Nephron progenitor cell (in vitro differentiated cells): ENCODE measurements at regions not wholly inside any gene's neighbourhood (a gene's known extent, or its start where the extent isn't known, plus 50 kb on each side); places are given as distances from the start of the nearest gene placed in this dataset.

Experiments
- DNase-seq: peaks from one replicate; pipeline ENCODE4 v3.0.0; 2021
- H3K27ac Mint-ChIP-seq: 2 replicates; pipeline ENCODE4 v1.8.0; 2021; ENCODE audit warnings: mild to moderate bottlenecking, moderate library complexity, mixed read lengths
- H3K27me3 Mint-ChIP-seq: 2 replicates; pipeline ENCODE4 v1.8.0; 2021; ENCODE audit warnings: mild to moderate bottlenecking, low read depth, mixed read lengths; ENCODE audit not compliant: poor library complexity
- H3K36me3 Mint-ChIP-seq: 2 replicates; pipeline ENCODE4 v1.8.0; 2021; ENCODE audit warnings: low read depth, mixed read lengths
- H3K4me1 Mint-ChIP-seq: 2 replicates; pipeline ENCODE4 v1.8.0; 2021; ENCODE audit warnings: mixed read lengths
- H3K4me3 Mint-ChIP-seq: 2 replicates; pipeline ENCODE4 v1.8.0; 2021; ENCODE audit warnings: mild to moderate bottlenecking, moderate library complexity, mixed read lengths
- H3K9me3 Mint-ChIP-seq: 2 replicates; pipeline ENCODE4 v1.8.0; 2021; ENCODE audit warnings: mild to moderate bottlenecking, moderate library complexity, mixed read lengths
- TF ChIP-seq, protein P1 (sequence below): fragments of 200-600 bp; sonication (generic); IDR thresholded peaks from 2 replicates; pipeline ENCODE4 v1.5.0; 2021; ENCODE audit warnings: antibody characterized with exemption

DNA sequence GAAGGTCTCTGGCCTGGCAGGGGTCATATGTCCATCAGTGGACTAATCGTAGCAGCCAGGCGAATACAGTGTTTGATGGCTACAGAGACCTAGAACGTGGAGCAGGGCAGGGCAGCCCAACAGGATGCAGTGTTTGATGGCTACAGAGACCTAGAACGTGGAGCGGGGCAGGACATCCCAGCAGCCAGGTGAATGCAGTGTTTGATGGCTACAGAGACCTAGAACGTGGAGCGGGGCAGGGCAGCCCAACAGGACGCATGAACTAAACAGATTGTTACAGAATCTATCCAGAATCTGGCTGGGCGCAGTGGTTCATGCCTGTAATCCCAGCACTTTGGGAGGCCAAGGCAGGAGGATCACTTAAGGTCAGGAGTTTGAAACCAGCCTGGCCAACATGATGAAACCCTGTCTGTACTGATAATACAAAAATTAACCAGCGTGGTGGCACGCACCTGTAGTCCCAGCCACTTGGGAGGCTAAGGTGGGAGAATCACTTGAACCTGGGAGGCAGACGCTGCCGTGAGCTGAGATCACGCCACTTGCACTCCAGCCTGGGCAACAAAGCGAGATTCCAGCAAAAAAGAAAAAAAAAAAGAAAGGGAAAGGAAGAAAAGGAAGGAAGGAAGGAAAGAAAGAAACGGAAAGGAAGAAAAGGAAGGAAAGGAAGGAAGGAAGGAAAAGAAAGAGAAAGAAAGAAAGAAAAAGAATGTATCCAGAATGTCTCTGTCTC is 65.2 kb upstream of the RPH3AL start:
- no peaks in the 10 kb centered on the region for H3K9me3 Mint-ChIP-seq
- DNase-seq: no peak
- TF ChIP-seq, protein P1, sequence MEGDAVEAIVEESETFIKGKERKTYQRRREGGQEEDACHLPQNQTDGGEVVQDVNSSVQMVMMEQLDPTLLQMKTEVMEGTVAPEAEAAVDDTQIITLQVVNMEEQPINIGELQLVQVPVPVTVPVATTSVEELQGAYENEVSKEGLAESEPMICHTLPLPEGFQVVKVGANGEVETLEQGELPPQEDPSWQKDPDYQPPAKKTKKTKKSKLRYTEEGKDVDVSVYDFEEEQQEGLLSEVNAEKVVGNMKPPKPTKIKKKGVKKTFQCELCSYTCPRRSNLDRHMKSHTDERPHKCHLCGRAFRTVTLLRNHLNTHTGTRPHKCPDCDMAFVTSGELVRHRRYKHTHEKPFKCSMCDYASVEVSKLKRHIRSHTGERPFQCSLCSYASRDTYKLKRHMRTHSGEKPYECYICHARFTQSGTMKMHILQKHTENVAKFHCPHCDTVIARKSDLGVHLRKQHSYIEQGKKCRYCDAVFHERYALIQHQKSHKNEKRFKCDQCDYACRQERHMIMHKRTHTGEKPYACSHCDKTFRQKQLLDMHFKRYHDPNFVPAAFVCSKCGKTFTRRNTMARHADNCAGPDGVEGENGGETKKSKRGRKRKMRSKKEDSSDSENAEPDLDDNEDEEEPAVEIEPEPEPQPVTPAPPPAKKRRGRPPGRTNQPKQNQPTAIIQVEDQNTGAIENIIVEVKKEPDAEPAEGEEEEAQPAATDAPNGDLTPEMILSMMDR: no peak
- no peak overlapping the region for H3K4me3 Mint-ChIP-seq
- peaks cover 13% of the 10 kb centered on the region for H3K4me1 Mint-ChIP-seq
- no peak overlapping the region for H3K27ac Mint-ChIP-seq
- peaks cover 9% of the 10 kb centered on the region for H3K27me3 Mint-ChIP-seq
- H3K36me3 Mint-ChIP-seq: peaks cover 9% of the 10 kb centered on the region

GRCh38 chr17:416293-417206 is 63.9 kb upstream of the RPH3AL start:
- peaks cover 15% of the 10 kb centered on the region for H3K4me1 Mint-ChIP-seq
- no peak for DNase-seq
- H3K9me3 Mint-ChIP-seq: no peaks in the 10 kb centered on the region
- peaks cover 9% of the 10 kb centered on the region for H3K36me3 Mint-ChIP-seq
- TF ChIP-seq, protein P1: no peak
- H3K27ac Mint-ChIP-seq: peak overlapping the region; percentile 55
- H3K27me3 Mint-ChIP-seq: peaks cover 9% of the 10 kb centered on the region
- H3K4me3 Mint-ChIP-seq: no peak overlapping the region

DNA sequence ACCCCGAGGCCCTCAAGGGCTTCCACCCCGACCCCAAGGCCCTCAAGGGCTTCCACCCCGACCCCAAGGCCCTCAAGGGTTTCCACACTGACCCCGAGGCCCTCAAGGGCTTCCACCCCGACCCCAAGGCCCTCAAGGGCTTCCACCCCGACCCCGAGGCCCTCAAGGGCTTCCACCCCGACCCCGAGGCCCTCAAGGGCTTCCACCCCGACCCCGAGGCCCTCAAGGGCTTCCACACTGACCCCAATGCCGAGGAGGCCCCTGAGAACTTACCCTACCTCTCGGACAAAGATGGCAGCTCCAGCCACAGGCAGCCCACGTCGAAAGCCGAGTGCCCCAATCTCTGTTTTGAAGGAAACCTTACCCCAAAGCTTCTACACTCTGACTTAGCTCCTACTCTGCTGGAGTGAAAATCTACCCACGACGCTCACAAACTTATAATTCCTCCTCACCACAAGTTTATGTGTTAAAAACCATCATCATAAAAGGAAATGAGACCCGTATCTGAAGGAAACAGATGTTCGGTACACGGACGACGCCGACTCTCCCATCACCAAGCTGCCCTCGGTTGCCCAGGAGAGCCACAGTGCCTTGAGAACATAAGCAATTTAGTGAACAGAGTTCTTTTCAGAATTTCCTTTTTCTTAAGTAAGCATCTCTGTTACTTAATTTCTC is 61.2 kb upstream of the RPH3AL start:
- H3K27me3 Mint-ChIP-seq: peaks cover 14% of the 10 kb centered on the region
- peak overlapping the region; percentile 17 for H3K27ac Mint-ChIP-seq
- TF ChIP-seq, protein P1: no peak
- H3K36me3 Mint-ChIP-seq: peaks cover 9% of the 10 kb centered on the region
- H3K4me1 Mint-ChIP-seq: peaks cover 35% of the 10 kb centered on the region
- no peak overlapping the region for H3K4me3 Mint-ChIP-seq
- DNase-seq: no peak
- peaks cover 6% of the 10 kb centered on the region for H3K9me3 Mint-ChIP-seq

DNA sequence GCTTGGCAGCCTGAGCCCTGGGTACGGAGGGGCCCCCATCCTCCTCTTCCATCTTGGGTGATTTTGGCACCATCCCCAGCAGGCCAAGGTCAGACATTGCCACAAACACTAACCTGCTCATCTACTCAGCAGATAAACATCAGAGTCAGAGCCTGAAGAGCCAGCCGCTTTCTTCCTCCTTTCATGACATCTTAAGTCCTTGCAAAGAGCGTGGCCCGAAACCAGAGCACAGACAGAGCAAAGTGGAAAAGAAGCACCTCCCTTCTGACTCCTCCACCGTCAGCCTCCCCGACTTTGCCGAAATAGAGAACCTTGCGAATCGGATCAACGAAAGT is 60.4 kb upstream of the RPH3AL start:
- Mint-ChIP-seq H3K4me3 (no peak overlapping the region), H3K9me3 (peaks cover 6% of the 10 kb centered on the region), H3K4me1 (peaks cover 36% of the 10 kb centered on the region), H3K27me3 (peaks cover 10% of the 10 kb centered on the region), H3K27ac (no peak overlapping the region), H3K36me3 (peaks cover 9% of the 10 kb centered on the region)
- no peak for DNase-seq
- TF ChIP-seq, protein P1: no peak

DNA sequence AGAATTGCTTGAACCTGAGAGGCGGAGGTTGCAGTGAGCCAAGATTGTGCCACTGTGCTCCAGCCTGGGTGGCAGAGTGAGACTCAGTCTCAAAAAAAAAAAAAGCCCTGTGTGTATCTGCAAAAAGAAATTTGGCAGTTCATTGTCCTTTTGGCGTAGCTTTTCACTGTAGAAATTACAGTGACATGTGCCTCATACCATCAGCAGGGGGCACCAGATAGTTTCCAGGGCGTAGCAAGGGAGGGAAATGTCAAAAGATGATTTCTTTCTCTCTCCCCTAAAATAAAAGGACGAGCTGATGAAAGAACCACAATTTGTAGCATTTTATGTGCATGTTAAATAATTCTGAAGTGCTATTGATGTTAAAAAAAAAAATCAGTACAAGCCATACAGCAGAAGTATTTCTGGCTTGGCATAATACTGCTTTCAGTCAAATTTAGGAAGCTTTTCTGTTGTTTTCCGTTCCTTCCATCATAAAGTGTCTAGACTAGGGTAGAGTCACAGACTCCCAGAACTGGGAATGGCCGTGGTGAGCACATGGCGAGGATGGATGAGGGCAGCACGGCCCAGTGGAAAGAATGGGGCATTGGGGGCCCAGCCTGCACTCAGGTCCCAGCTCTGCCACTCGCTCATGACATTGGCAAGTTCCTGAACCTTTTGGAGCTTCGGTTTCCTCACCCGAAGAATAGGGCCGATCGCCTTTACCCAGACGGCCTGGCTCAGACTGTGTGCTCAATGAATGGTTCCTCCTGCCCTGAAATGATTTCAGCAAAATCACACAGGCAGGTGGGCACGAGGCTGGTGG is 59.8 kb upstream of the RPH3AL start:
- Mint-ChIP-seq H3K4me3 (peak overlapping the region; percentile 52), H3K27ac (no peak overlapping the region), H3K4me1 (peaks cover 39% of the 10 kb centered on the region), H3K36me3 (peaks cover 9% of the 10 kb centered on the region), H3K9me3 (peaks cover 6% of the 10 kb centered on the region), H3K27me3 (peaks cover 14% of the 10 kb centered on the region)
- TF ChIP-seq, protein P1: peak; percentile 79
- peak; percentile 53 for DNase-seq
